ENCODE measurements at regions not wholly inside any gene's neighbourhood (a gene's known extent, or its start where the extent isn't known, plus 50 kb on each side); places are given as distances from the start of the nearest gene placed in this dataset.

- ChIA-PET POLR2A (no interaction called here), CTCF (no interaction called here)
- no peak overlapping the region for H3K4me3 ChIP-seq (ENCODE audit: low read depth, low read length)
- no peak for DNase-seq (ENCODE audit: low read depth, low spot score)
- TF ChIP-seq CTCF (IDR thresholded peaks at IDR 0.05; ENCODE audit: insufficient read depth, low read length, missing control alignments), result no peak
Observed at GRCh38 chr7:96833676-96834453, 124.2 kb upstream of the SEM1 start.

- DNase-seq (ENCODE audit: low read depth, low spot score), result no peak
- no peak for TF ChIP-seq CTCF (IDR thresholded peaks at IDR 0.05; ENCODE audit: insufficient read depth, low read length, missing control alignments)
- ChIA-PET POLR2A (no interaction called here), CTCF (no interaction called here)
- no peak overlapping the region for H3K4me3 ChIP-seq (ENCODE audit: low read depth, low read length)
Observed at GRCh38 chr7:96836456-96836855, 126.8 kb upstream of the SEM1 start.

- H3K4me3 ChIP-seq (ENCODE audit: low read depth, low read length), result no peak overlapping the region
- no peak for DNase-seq (ENCODE audit: low read depth, low spot score)
- CTCF ChIA-PET, result no interaction called here
- no peak for TF ChIP-seq CTCF (IDR thresholded peaks at IDR 0.05; ENCODE audit: insufficient read depth, low read length, missing control alignments)
- POLR2A ChIA-PET, result no interaction called here
Observed at GRCh38 chr7:96837593-96837992, 127.9 kb upstream of the SEM1 start.

GRCh38 chr7:96838481-96838880 lies 128.8 kb upstream of the SEM1 start:
- CTCF ChIA-PET, result no interaction called here
- no peak for DNase-seq (ENCODE audit: low read depth, low spot score)
- POLR2A ChIA-PET, result no interaction called here
- no peak overlapping the region for H3K4me3 ChIP-seq (ENCODE audit: low read depth, low read length)
- TF ChIP-seq CTCF (IDR thresholded peaks at IDR 0.05; ENCODE audit: insufficient read depth, low read length, missing control alignments), result no peak

GRCh38 chr7:96855139-96855538 lies 145.5 kb upstream of the SEM1 start:
- CTCF ChIA-PET, result no interaction called here
- H3K4me3 ChIP-seq (ENCODE audit: low read depth, low read length), result no peak overlapping the region
- no peak for TF ChIP-seq CTCF (IDR thresholded peaks at IDR 0.05; ENCODE audit: insufficient read depth, low read length, missing control alignments)
- DNase-seq (ENCODE audit: low read depth, low spot score), result no peak
- POLR2A ChIA-PET, result no interaction called here

GRCh38 chr7:96855691-96856090 lies 146.0 kb upstream of the SEM1 start:
- no peak for TF ChIP-seq CTCF (IDR thresholded peaks at IDR 0.05; ENCODE audit: insufficient read depth, low read length, missing control alignments)
- CTCF ChIA-PET, result no interaction called here
- DNase-seq (ENCODE audit: low read depth, low spot score), result no peak
- POLR2A ChIA-PET, result no interaction called here
- no peak overlapping the region for H3K4me3 ChIP-seq (ENCODE audit: low read depth, low read length)
